Activated gamma-delta T cell treated with Interleukin-2 at 50 U/mL for 16 hours (primary cell): ENCODE measurements at regions not wholly inside any gene's neighbourhood (a gene's known extent, or its start where the extent isn't known, plus 50 kb on each side); places are given as distances from the start of the nearest gene placed in this dataset.

Experiments used
- DNase-seq: peaks from one replicate; pipeline ENCODE4 v3.0.0-alpha.2; 2020

DNA sequence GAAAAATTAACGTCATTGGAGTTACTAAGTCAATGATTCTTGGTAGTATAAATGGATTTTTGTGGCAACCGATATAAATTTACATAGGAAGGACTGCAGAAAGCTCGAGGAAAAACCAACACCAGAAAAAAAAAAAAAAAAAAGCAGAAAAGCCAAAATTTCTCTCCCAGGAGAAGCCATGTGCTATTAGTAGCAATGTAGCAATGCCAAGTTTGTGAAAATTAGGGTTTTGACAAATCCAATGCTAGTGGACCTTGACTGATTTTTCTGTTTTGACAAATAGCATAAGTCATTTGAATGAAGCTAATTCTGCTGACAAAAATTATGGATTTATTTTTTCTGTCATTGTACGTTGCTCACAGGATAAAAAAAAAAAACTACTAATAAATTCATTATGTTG, 1561.9 kb downstream of the MRPL39 start:
- no peak for DNase-seq

- DNase-seq, result no peak
Measured at GRCh38 chr21:24042687-24043086, 1564.6 kb downstream of the MRPL39 start.

DNA sequence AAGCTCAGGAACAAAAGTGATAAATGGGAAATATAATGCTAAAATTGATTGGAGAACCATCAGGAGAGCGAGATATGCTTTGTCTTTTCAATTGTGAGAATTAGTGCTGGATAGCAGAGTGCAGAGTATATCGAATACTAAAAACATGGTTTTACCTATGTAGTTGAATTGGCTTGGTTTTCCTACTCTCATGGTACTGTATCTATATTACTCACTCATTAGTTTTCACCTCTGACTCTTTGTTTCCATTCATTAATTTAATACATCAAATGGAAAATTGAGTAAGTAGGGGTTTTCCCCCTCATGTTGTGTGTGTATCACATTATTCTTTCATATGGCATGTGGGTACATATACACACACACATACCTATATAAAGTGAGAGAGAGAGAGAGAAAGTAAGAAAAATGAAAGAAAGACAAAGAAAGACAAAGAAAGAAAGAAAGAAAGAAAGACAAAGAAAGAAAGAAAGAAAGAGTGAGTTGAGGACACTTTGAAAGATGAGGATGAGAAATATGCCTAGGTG, 1574.5 kb downstream of the MRPL39 start:
- DNase-seq, result no peak

DNA sequence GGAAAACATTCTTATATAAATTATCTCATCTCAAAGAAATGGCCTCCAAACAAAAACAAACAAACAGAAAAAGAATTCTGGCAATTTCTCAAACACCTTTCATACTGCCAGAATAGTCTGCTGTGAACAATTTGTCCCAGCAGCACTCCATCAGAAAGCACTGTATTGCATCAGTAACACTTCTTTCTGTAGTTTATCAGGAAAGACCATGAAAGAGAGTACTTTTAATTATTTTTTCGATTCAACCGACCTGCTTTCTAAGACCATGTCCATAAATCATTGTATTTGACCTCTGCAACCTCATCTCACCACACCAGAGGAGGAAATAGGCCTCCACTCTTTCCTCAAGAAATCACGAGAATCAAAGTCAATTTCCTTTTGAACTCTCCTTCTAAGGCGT, 1579.9 kb downstream of the MRPL39 start:
- DNase-seq, result no peak

DNA sequence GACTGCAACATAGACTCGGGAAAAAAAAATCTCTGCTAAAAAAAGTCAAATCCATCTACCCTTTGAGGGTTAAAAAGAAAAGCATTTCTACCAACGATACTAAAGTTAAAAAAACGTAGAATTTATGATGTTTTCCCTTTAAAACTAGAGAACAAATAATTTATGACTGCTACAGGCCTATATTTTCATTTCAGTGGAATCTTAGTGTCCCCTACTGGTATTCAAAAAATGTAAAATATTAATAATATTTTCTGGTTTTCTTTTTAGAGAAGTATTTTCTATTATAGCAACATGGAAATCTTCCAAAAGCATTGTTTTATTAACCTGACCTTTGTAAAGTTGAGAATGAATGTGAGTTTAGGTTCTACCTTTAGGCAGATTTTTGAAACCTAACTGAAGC, 1582.2 kb downstream of the MRPL39 start:
- no peak for DNase-seq

DNA sequence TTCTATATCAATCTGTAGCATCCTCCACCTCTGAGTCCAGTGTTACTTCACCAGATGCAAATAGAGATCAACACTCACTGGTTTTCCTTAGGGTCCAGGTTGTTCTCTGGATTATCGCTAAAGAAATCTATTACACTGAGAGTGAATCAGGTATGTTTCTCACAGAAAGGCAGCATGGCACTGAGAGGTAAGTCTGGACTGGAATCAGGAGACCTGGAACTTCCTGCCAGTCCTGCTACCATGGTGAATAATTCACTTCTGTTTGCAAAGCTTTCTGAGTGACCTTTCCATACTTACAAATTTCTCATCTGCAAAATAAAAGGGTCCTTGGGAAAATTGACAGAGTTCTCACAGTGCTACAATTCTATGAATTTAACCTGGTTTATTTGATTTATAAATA, 1583.3 kb downstream of the MRPL39 start:
- DNase-seq, result no peak

GRCh38 chr21:24023402-24023801, 1583.9 kb downstream of the MRPL39 start:
- DNase-seq, result no peak

DNA sequence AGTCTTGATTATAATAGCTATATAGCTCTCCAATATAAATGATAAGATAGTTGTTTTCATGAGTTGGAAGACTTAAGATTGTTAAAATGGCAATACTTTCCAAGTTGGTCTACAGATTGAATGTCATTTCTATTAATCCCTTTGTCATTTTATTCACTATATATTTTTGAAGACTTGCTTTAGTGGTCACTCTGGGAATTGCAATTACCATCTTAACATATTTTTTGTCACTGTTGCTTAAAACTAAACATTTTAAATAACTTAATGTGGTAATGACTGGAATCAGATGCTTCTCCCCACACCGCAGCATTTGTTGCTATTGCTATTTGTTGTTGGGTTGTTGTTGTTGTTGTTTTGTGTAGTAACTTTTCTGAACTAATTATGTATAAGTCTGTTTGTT, 1592.9 kb downstream of the MRPL39 start:
- DNase-seq, result no peak

DNA sequence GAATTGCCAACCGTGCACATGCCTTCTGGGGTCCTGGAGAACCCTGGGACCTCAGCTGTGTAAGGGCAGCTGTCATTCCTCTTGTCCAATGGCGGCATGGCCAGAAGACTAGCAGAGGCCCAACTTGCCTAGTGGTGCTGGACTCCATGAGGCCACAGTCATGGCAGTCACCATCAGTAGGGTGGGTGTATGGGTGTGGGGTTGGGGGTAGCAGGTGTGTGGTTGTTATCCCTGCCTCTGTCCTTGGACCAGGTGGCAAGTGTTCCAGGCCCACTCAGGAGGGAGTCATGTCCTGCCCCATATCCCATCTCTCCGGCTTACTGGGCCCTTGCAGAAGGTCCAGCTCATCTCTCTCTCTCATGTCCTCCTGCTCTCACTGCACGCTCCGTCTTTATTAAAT, 1596.2 kb downstream of the MRPL39 start:
- no peak for DNase-seq

GRCh38 chr21:24007592-24007991, 1599.7 kb downstream of the MRPL39 start:
- DNase-seq, result no peak

DNA sequence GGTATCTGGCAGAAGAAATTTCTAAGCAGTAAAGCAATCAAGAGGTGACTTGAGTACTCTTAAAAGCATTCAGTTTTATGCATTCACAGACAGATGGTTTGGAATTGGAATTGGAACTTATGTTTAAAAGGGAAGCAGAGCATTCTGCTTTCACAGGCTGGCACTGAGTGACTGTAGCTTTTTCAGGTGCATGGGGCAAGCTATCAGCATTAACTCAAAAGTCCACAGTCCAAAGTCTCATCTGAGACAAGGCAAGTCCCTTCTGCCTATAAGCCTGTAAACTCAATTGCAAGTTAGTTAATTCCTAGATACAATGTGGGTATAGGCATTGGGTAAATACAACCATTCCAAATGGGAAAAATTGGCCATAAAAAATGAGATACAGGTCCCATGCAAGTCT, 1620.3 kb downstream of the MRPL39 start:
- DNase-seq, result no peak

GRCh38 chr21:23986214-23986613, 1621.1 kb downstream of the MRPL39 start:
- no peak for DNase-seq

GRCh38 chr21:23982546-23982945, 1624.7 kb downstream of the MRPL39 start:
- no peak for DNase-seq

GRCh38 chr21:23977971-23978370, 1629.3 kb downstream of the MRPL39 start:
- no peak for DNase-seq

DNA sequence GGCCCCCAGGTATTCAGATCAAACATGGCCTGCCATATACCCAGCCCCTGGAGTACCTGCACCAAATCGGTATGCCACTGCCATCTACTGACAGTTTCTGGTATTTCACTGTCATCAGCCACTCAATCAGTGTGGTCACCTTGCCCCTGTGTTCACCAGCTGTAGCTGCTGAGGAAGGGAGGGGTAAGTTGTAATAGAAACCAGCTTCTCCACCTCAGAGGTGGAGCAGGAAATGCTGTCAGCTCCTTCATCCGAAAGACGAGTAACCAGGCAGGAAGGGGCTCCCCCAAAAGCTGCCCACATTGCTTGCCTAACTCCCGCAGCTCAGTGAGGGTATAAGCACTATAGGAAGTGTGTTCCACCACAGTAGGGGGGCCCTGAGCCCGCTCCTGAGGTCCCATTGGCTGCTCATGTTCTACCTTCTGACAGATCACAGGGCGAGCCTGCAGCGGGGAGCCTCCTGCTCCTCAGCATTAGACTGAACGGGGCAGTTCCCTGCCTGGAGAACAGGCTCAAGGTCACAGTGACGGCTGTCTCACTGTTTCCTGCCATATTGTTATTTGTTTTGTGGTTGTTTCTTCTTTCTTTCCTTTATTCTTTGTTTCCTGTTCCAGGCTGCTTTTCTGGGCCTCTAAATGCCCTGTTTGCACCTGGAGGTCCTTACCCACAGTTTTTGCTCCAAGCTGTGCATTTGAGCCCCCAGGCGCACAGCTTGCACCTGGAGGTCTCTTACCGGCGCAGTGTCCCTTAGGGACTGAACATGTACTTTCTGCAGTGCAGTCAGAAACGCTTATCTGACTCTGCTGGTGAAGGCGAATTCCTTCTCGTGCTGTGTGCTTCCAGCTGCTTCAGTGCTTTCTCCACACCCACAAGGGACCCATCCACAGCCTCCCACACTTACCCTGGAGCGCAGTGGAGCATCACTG, 1638.3 kb downstream of the MRPL39 start:
- DNase-seq, result peak; percentile 71

- no peak for DNase-seq
Measured at GRCh38 chr21:23968008-23968407, 1639.3 kb downstream of the MRPL39 start.

DNA sequence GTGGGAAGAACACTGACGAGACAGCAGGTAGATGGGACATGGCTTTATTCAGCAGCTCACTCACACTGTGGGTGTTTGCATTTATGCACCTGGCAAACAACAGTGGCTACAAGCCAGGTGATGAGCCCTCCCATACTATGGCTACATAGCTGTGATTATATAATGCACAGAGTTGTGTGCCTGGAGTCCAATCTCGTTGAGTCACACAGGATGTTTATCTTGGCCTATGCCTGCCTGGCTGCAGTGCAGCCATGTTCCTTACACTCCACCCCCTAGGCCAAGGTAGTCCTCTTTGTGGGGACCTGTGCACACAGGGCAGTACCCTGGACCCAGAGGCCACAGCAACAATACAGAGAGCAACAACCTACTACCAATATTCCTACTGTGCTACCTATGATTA, 1643.8 kb downstream of the MRPL39 start:
- DNase-seq, result no peak

- no peak for DNase-seq
Measured at GRCh38 chr21:23960769-23961168, 1646.5 kb downstream of the MRPL39 start.

DNA sequence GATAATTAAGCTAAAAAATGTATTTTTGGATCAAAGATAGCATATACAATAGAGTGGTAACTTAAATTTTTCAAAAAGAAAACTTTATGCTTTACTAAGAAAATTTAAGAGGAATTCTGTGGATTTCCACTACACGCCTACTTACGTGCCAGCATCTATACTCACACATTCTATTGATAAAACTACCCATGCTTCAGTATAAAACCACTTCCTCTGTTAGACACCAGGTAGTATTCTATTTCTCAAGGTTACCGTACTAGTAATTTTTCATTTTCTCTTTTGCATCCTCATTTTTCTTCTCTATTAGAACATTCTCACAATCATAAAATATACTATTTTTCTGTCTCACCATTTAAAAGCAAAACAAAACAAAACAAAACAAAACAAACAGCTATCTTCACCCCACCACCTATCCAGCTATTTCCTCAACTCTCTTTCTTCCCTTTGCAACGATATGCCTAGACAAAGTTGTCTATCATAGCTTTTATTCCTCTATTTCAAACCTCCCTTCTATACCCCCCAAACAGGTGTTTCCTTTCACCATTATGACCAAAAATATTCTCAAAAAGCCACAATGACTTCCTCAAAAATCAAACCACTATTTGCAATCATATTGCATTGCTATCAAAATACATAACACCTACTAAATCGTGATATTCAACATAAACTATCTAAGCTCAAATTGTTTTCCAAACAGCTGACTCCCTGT, 1652.0 kb downstream of the MRPL39 start:
- DNase-seq, result no peak

DNA sequence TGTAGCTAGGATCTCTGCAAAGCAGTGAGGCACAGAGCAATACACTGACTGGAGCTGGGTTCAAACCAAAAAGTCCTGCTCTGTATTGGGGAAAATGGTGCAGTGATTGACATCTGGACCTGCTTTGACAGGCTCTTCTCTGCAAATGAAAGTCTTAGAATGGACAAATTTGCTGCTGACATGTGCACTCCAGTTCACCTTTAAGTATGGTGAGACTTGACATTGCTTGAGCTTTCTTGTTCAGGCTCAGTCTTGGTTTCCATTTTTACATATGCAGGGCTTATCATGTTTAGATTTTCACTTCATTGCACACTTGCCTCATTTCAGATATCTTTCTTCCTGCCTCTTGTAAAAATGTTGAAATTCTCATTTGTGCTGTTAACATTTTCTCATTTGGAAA, 1655.0 kb downstream of the MRPL39 start:
- DNase-seq, result no peak

DNA sequence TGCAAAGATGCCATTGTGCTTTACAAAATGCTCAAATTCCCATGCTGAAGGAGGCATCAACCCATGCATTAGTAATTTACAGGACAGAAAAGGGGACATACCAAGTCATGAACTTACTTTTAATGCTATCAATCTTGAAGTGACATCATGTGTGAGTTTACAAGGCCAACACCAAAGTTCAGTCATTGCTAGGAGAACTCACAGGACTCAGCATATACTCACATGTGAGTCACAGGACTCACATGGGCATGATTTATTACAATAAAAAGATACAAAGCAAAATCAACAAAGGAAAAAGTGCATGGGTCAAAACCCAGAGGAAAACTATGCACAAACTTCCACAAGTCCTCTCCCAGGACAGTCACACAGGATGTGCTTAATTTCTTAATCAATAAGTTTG, 1656.0 kb downstream of the MRPL39 start:
- no peak for DNase-seq

DNA sequence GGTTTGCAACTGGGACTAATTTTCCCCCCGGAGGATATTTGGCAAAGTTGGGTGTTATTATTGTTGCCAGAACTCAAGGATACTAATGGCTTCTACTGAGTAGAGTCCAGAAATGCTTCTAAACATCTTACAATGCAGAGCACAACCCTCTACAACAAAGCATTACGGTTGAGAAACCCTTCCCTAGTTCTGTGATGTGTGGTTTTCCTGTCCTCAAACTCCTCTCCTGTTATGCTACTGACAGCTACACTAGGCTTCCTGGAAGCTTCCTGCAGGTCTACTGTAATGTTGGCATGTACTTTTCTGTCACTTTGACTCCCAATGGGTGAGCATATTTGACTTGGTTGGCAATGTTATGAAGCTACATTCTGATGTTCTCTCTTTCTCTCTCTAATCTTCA, 1656.9 kb downstream of the MRPL39 start:
- no peak for DNase-seq

DNA sequence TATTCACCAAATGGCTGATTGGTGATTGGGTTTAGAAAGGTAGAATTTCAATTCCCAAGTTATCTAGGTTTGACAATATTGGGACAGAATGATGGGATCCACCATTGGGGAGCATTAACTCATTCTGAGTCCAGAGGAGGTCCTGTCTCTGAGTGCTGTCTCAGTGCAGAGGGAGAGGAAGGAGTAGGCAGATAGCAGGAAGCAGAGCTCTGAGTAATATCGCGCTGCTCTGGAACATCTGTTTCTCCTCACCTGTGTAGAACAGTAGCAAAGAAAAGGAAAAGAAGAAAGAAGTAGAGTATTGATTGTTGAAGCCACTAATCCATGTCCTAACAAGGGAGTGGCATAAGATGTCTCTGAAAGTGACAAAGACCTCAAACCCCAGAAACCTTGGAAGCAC, 1657.8 kb downstream of the MRPL39 start:
- no peak for DNase-seq
